B cell (primary cell): ENCODE measurements at regions not wholly inside any gene's neighbourhood (a gene's known extent, or its start where the extent isn't known, plus 50 kb on each side); places are given as distances from the start of the nearest gene placed in this dataset.

Source experiments
- EZH2 ChIP-seq: IDR thresholded peaks from 2 replicates; pipeline ENCODE4 v1.6.1; 2012; ENCODE audit warnings: borderline replicate concordance, low read depth, mild to moderate bottlenecking, moderate library complexity, low read length; ENCODE audit not compliant: insufficient read depth, poor library complexity, severe bottlenecking
- TF ChIP-seq, protein P1 (sequence below): fragments of 200-600 bp; IDR thresholded peaks from one replicate; pipeline ENCODE4 v1.8.0; 2022; ENCODE audit warnings: antibody characterized with exemption, mild to moderate bottlenecking

DNA sequence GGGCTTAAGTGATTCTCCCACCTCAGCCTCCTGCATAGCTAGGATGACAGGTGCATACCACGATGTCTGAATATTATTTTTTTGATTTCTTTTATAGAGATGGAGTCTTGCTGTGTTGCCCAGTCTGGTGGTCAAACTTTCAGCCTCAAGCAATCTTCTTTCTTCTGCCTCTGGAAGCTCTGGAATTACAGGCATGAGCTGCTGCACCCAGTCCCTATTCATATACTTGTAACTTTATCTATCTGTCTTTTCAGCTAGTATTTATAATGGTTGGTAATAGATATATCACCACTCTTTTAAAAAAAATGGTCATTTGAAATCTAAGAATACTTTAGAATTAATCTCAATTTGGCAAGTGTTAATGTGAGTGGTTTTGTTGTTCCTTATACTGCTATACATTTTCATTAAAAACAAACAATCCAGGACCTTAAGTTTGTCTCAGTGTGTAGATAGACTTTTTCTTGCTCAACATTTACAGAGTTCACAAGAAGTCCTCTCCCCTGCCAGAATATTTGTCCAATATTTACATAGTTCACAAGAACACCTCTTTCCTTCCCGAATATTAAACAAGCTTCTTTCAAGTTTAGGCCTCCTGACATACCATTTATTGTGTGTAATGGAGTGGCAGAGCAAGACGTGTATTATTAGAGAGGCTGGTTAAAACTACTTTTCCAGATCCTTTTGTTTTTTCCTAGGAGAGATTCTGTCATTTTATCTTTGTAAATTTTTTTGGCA is 1197.4 kb upstream of the ADGRL3 start:
- TF ChIP-seq, protein P1, sequence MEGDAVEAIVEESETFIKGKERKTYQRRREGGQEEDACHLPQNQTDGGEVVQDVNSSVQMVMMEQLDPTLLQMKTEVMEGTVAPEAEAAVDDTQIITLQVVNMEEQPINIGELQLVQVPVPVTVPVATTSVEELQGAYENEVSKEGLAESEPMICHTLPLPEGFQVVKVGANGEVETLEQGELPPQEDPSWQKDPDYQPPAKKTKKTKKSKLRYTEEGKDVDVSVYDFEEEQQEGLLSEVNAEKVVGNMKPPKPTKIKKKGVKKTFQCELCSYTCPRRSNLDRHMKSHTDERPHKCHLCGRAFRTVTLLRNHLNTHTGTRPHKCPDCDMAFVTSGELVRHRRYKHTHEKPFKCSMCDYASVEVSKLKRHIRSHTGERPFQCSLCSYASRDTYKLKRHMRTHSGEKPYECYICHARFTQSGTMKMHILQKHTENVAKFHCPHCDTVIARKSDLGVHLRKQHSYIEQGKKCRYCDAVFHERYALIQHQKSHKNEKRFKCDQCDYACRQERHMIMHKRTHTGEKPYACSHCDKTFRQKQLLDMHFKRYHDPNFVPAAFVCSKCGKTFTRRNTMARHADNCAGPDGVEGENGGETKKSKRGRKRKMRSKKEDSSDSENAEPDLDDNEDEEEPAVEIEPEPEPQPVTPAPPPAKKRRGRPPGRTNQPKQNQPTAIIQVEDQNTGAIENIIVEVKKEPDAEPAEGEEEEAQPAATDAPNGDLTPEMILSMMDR = no peak
- TF ChIP-seq EZH2 = no peak
